ENCODE measurements at regions not wholly inside any gene's neighbourhood (a gene's known extent, or its start where the extent isn't known, plus 50 kb on each side); places are given as distances from the start of the nearest gene placed in this dataset.

DNA sequence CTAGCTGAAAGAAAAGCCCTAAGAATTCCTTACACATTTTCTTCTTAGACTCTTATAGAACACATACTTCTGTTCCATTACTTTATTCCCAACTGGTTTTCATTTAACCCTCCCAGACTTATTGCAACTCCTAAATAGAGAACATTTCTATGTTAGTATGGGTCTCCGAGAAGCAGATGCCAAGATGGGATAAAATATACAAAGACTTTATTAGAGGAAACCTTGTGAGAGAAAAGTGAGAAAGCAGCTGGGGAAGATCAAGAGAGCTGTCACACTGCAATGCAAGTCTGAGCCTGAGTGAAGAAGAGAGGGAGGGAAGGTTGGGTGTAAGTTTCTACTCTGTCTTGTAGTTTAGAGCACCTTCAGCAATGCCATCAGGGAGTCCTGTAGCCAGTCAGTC lies 979.3 kb downstream of the IGSF11 start:
- no peak for DNase-seq (ENCODE audit: low spot score)
- intact Hi-C loops (cut with DNase I) = no loop called here

DNA sequence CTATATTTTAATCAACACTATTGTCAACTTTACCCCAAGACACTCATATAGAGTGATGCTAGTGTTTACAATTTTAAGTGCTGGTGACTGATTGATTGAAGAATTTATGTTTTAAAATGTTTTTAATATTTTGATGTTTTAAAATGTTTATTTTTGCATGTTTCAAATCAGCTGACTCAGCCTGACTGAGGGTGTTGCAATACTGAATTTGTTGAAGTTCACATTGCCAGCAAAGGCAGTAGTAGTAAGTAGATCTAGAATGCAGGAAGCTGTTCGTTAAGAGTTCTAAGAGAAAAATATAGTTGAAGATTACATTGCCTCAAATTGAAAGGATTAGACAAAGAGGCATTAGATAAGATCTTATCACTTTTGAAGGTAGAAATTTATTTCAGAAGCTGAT lies 977.6 kb downstream of the IGSF11 start:
- DNase-seq (ENCODE audit: low spot score) = no peak
- intact Hi-C loops (cut with DNase I) = no loop called here

DNA sequence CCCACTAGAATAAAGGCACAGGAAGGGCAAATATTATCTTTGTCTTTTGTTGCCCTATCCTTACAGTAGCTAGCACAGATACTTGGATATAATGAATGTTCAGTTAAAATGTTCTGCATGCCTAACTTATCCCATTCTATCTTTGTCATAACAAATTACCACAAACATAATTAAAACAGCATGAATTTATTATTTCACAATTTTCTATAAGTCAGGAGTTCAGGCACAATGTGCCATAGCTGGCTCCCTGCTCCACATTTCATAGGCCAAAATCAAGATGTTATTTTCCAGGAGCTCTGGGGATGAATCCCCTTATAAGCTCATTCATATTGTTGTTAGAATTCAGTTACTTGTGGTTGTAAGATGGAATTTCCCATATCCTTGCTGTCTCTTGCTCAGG lies 975.5 kb downstream of the IGSF11 start:
- intact Hi-C loops (cut with DNase I) = no loop called here
- no peak for DNase-seq (ENCODE audit: low spot score)

DNA sequence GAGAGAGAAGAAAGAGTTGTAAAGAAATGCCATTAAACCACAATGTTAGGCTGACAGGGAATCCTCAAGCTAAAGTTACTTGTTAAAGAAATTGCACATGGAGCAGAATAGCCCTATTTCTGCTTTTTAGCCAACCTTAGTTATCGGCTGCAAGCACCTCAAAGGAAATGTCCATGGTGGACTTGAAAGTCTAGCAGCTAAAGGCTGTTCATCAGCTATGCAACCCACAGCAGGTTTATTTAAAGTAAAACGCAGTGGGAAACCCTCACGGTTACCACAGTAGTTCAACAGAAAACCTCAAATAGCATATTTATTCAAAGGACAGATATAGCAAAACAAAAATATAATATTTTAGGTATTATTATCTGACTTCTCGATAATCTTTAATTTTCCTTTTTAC lies 967.2 kb downstream of the IGSF11 start:
- no peak for DNase-seq (ENCODE audit: low spot score)
- intact Hi-C loops (cut with DNase I) = no loop called here

DNA sequence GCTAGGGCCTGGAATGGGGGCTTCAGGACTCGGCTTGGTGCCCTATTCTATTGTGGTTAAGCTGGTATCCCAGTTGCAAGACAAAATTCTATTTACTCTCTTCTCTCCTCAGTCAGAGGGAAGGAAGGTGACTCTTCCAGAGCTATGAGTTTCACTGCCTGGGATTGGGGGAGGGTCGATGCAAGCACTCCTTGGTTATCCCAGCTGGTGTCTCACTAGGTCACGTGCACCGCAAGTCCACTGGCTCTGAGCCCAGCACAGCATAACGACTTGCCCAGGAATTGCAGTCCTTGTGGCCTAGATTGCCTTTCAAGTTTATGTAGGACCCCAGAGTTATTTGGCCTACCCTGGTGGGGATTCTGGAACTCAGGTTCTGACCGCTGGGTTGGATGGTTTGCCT lies 958.8 kb downstream of the IGSF11 start:
- intact Hi-C loops (cut with DNase I) = no loop called here
- no peak for DNase-seq (ENCODE audit: low spot score)

DNA sequence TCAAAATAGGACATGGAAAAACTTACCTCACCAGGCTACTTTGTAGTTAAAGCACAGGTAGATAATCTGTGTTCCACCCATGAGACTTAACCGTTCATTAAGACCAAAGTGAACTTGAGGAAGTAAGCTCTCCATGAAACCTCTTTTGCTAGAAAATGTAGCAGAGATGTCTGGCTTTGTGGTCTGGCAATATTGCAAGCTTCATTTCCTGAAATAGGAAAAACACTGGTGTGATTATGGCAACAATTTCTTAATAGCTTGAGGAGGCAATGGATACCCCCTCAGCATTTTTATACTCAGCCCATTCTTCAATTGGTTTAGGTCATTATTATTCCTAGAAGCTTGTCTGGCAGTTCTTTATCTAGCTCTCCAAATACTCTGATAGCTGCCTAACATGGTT lies 957.3 kb downstream of the IGSF11 start:
- intact Hi-C loops (cut with DNase I) = no loop called here
- DNase-seq (ENCODE audit: low spot score) = no peak

DNA sequence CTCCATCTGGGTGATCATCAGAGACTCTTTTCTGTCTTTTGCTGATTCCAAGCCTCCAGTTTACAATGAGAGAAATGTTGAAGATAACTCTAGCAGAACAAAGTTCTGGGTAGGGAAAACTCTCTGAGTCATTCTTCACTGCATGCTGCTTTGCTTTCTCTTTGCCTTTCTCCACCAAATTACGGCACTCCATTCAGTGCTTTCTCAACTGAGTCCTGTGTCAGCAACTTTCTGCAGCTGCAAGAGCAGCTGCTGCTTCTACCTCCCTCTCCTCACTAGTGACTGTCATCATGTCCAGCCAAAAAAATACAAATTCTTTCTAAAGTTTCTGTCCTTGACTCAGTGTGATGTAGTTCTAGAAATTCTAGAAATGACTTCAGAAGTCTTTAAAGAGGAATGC lies 953.8 kb downstream of the IGSF11 start:
- no peak for DNase-seq (ENCODE audit: low spot score)
- intact Hi-C loops (cut with DNase I) = no loop called here

DNA sequence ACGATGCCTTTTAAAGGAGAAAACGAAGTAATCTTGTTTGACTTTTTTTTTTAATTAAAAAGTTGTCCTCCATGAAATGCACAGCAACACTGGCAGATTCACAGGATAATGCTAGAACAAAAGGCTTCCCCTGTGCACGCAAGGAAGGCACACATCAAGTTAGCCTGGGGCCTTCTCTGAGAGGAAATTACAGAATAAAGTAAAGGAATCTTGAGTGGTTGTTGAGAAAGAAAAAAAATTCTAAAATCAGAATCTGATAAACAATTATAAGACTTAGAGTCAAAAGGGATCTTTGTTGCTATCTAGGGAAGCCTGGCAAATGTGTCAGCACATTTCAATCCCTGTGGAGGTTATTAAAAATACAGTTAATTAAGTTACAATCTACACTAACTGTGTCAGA lies 946.0 kb downstream of the IGSF11 start:
- no peak for DNase-seq (ENCODE audit: low spot score)
- intact Hi-C loops (cut with DNase I) = no loop called here

DNA sequence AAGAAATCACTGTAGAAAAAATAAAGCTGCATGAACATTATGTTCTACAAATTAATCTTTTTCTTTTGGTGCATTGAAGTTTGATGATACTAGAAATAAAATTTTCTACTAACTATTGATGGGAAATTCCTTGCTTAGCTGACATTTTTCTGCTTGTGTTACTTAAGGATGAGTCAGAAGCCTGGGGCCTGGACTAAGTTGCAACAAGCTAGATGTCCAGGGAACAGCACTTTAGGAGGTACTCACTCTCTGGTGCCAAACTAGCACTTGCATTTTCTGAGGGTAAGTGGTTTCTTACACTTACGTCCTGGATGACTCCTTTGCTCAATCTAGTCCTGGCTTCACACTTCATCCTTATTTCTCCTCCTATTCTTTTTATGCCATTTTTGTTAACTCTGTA lies 945.1 kb downstream of the IGSF11 start:
- no peak for DNase-seq (ENCODE audit: low spot score)
- intact Hi-C loops (cut with DNase I) = no loop called here

DNA sequence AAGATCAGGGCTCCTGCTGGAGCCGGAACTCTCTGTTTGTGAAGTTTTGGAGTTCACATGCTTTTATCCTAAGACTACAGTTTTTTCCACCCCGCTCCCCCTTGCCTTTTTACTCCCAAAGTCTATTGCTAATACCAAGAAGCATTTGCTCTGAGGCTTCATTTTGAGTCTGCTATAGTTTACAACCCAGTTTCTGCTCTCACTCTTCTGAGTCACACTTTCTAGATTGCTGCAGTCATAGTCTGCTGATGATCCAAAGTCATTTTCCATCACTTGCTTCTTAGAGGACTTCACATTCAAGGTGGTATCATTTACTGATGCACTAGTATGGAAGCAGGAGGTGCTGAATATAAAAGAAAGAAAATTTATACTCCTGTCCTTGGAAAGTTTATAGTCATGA lies 937.4 kb downstream of the IGSF11 start:
- intact Hi-C loops (cut with DNase I) = no loop called here
- DNase-seq (ENCODE audit: low spot score) = no peak

DNA sequence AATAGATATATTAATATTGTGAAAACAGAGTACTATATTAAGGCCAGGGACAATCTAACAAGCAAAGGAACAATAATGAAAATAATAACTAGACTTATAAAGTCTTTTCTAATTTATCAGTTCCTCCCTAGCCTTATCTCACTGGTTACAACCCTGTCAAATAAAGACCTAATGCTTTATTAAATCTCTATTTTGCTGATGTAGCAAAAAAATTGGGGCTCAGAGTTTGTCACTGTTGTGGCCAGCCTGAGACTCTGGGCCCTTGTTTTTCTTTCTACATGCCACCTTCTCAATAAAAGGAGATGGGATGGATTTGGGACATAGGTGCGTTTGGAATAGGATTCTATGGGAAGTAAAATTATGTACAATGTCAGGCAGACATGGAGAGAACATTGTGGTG lies 937.0 kb downstream of the IGSF11 start:
- DNase-seq (ENCODE audit: low spot score) = no peak
- intact Hi-C loops (cut with DNase I) = no loop called here

DNA sequence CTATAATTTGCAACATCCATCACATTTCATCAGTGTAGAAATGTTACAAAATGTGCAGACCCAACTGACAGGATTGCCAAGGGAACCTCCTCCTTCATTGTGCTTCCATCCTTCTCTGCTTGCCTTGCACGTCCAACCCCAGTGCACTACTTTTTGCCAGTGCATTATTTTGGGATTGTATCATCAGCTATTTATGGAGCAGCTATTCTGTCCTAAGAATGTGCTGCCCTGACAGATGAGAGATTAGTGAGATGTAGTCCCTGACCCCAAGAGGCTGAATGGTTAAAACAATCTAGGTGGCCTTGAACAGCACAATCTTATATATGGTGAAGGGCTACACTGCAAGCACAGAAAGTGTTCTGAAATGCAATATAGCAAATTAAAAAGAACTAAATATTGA lies 935.8 kb downstream of the IGSF11 start:
- no peak for DNase-seq (ENCODE audit: low spot score)
- intact Hi-C loops (cut with DNase I) = no loop called here

DNA sequence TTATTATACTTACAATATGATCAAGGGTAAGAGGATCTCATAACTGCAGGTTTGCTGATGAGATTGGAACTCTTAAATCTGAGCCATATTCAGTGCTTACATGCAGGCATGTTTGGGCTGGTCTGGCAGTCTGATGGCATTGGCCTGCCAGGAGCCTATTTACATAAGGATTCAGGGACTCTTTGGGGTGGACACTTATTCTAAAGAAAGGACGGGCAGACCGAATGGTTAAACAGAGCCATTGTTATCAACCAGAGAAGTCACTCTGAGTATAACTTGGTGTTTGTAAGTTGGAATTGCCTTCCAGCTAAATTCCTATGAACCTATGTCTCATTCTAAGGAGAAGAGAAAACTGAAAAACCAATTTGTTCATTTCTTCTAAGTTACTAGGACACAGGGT lies 932.8 kb downstream of the IGSF11 start:
- no peak for DNase-seq (ENCODE audit: low spot score)
- intact Hi-C loops (cut with DNase I) = no loop called here

DNA sequence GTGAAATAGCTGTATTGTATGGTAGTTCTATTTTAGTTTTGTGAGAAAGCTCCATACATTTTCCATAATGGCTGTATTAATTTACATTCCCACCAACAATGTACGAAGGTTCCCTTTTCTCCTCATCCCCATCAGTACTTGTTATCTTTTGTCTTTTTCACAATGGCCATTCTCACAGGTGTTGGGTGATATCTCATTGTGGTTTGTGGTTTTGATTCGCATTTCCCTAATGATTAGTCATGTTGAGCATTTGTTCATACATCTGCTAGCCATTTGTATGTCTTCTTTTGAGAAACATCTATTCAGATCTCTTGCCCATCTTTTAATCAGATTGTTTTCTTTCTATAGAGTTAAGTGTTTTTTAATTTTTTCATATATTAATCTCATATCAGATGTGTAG lies 931.9 kb downstream of the IGSF11 start:
- DNase-seq (ENCODE audit: low spot score) = no peak
- intact Hi-C loops (cut with DNase I) = no loop called here

DNA sequence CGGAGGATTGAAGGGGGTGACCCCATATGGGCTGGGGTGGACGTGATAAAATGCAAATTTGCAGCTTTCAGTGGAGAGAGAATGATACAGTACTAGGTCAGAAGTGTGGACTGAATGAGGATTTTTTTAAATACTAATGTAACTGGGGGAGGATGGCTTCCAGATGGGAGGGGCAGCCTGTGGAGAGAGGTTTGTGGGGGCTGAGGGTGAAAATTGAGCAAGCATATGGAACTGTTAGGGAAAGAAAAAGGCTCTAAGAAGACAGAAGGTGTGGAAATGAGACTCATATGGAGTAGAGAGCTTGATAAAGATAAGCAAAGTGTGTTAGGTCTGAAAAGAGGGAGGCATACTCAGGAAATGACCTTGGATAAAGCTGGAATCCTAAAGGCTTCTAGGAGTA lies 926.4 kb downstream of the IGSF11 start:
- intact Hi-C loops (cut with DNase I) = no loop called here
- DNase-seq (ENCODE audit: low spot score) = no peak

DNA sequence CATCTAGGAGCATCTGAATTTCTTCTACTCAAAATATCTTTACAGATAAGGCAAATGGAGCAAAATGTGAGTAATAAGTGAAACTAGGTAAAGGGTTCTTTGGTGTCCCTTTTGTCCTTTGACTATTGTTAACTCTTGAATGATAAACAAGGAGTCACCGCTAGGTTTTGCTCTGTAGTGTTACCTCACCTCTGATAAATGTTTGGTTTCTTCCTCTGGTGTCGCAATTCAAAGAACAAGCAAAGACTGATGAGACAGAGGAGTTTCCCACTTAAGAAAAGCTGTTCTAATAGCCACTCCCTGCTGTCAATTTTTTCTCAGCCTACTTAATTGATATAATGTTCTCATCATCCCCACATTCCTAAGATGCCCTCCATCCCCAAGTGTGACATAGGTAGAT lies 925.9 kb downstream of the IGSF11 start:
- DNase-seq (ENCODE audit: low spot score) = no peak
- intact Hi-C loops (cut with DNase I) = no loop called here

DNA sequence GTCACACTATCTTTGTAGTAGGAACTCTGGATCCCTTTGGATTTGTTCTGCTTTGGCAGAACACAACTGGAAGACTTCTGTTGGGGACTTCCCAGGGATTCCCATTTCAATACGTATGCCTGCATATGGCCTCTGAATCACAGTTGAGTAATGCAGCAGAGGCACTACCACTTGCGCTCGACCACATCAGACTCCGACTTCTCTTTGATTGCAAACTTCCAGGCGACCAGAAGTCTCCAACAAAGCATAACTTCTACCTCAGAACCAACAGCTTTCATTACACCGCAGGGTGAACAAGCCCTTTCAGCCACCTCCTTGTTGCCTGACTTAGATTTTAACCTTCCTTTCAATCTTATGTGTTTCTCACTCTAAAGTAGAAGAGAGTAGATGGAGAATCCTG lies 924.4 kb downstream of the IGSF11 start:
- DNase-seq (ENCODE audit: low spot score) = no peak
- intact Hi-C loops (cut with DNase I) = no loop called here

DNA sequence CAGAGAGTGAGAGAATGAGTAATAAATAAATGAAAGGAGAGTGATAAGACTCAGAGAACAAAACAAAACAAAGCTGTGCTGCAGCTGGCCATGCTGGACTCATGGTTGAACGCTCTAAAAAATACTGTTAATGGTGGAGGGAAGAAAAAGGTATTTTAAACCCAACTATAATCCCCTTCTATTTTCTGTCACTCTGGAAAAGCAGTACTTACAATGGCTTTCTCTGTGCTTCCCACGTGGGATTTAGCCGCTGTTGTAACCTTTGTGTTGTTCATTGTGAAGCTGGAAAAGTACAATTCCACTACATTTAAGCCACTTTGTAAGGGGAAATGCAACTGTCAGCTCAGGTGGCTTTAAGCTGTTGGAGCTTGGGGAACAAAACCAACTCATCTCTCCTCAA lies 917.7 kb downstream of the IGSF11 start:
- no peak for DNase-seq (ENCODE audit: low spot score)
- intact Hi-C loops (cut with DNase I) = no loop called here

DNA sequence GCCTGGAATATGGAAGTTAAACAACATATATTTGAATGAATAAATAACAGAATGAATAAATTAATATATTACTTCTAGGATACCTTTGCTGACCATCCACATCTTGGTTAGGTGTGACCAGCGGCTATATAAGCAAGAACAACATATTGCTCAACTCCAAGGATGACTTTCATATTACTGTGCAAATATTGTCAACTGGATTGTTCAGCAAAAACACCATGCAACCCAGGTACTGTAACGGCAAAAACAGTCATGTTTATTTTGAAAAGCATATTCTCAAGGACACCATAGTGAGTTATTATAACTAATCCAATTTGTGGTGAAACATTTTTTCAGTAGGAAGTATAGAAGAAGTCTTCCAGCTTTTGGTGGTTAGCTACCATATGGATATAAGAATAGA lies 907.9 kb downstream of the IGSF11 start:
- DNase-seq (ENCODE audit: low spot score) = no peak

DNA sequence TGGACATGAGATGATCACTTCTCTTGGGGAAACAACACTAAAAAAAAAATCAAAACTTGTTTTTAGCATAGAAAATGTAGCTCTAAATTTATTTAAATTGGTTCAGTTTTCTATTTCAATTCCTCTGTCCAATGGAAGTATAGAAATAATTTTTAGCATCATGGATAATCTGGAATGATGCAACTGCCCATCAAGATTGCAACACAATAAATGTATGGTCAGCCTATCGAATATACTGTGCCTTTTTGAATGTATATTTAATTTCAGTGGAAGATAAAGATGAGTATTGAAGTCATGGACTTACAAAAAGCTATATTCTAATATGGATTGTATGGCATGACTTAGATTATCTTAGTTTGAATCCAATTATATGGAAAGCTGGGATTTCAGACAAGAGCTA lies 906.7 kb downstream of the IGSF11 start:
- DNase-seq (ENCODE audit: low spot score) = no peak
- intact Hi-C loops (cut with DNase I) = no loop called here

More for the DNA sequence above, 907.9 kb downstream of the IGSF11 start:
- intact Hi-C loops (cut with DNase I) = no loop called here

DNA sequence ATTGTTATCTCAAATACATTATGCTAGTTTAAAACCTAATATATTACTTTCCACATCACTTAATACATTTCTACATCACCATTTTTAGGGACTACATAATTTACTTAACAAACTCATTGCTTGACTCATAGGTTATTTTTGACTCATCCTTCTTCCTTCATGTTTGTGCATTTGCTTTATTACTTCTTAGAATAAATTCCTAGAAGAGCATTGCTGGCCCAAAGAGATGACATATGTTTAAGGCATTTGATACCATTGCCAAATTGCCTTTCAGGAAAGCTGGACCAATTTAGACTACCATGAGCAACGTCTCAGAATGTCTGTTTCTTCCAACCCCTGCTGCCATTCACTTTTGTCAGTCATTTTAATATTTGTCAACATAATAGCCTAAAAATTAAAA lies 905.8 kb downstream of the IGSF11 start:
- no peak for DNase-seq (ENCODE audit: low spot score)
- intact Hi-C loops (cut with DNase I) = no loop called here

DNA sequence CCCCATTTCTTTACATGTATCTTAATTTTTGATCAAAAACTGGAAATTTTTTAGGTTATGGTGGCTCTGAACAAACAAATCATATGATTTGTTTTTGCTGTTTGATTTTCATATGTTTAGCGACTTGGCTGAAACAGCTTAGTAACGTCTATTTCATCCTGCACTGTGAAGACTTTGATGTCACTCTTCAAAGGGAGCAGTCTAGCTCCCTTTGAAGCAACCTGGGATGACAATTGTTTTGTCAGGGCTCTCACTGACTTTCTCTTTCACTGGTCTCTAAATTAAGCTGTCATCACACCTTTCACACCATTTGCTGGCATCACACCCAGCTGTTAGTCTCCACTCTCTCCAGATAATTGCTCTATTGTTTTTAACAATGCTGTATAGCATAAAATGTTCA lies 896.9 kb downstream of the IGSF11 start:
- intact Hi-C loops (cut with DNase I) = no loop called here
- no peak for DNase-seq (ENCODE audit: low spot score)

DNA sequence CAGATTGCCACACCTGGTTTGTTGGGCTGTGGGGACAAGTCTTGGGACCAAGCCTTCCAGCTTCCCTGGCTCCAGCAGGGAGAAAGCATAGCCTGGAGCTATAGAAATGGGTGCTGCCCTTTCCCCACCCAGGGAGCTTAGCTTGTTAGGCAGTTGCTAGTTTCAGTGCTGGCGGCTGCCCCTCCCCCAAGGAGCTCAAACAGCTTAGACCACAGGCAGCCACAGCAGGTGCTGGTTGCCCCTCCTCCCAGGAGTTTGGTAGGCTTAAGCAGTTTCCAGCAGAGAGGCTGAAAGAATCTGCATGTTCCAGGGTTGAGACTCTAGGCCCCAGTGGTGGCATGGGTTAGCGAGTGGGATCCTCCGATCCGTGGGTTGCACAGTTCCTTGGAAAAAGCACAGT lies 889.7 kb downstream of the IGSF11 start:
- DNase-seq (ENCODE audit: low spot score) = no peak
- intact Hi-C loops (cut with DNase I) = no loop called here

Data from cardiac septum (tissue), 1 donor.